HG02884 (cell line): ENCODE measurements at regions not wholly inside any gene's neighbourhood (a gene's known extent, or its start where the extent isn't known, plus 50 kb on each side); places are given as distances from the start of the nearest gene placed in this dataset.
"Not testable (repeated sequence)": the region's sequence is repeated elsewhere in the genome, so short reads cannot be mapped to it uniquely, and the experiment has no call there.

Source experiments
- ATAC-seq: cut with Tn5 transposase; IDR thresholded peaks from one replicate; pipeline ENCODE4 v1.9.1; 2021; ENCODE audit warnings: mild to moderate bottlenecking, moderate library complexity; ENCODE audit not compliant: unreplicated experiment

DNA sequence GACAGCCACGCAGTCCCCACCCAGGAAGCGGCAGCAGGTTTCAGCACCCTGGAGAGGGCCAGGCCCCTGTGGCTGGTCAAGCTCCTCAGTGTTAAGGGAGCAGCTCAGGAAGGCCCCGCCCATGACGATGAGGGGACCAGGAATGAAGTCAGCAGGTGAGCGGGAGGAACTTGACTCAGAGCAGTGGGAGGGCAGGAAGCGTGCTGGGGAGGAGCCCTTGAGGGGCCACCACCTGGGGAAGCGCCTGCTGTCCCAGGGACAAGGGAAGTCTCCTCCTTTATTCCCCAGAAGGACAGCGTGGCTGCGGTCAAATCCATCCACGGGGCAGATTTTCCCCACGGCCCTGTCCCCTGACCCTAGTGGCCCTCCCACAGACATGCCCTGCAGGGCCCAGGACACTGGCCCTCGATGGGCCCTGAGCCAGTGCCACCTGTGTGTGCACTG is 357.6 kb downstream of the ADGRD1 start:
- not testable (repeated sequence) for ATAC-seq

DNA sequence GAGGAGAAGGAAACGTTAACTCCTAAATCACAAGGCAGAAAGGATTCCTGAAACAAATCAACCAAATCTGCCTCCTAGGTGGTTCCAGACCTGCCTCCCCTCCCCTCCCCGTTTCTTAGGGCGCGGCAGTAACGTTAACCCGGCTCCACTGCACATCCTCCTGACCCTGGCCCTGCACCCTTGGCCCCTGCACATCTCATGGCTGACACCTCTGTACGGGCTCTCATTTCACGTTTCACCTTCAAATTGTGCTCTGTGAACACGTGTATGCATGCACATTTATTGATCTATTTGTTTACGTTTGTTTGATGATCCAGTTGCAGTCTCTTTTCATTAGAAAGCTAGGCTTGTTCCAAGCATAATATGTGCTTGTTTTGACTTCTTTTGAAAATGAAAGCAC is 358.1 kb downstream of the ADGRD1 start:
- ATAC-seq = no peak

DNA sequence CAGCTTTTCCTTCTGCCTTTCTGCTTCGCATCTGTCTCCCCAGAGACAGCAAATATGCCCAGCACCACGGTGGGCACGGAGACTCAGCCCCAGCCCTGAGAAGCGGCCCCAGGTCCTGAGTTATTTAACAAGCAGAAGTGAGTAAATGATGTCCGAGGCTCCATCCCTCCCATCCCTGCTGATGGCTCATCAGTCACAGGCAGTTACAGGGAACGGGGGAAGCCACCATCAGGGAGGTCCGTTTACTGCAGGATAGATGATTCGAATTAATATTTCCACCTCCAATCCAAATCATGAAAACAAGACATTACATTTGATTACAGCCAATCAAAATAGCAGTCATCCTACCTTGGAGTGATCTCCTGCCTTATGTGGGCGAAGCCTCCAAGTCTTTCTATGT is 358.7 kb downstream of the ADGRD1 start:
- not testable (repeated sequence) for ATAC-seq

DNA sequence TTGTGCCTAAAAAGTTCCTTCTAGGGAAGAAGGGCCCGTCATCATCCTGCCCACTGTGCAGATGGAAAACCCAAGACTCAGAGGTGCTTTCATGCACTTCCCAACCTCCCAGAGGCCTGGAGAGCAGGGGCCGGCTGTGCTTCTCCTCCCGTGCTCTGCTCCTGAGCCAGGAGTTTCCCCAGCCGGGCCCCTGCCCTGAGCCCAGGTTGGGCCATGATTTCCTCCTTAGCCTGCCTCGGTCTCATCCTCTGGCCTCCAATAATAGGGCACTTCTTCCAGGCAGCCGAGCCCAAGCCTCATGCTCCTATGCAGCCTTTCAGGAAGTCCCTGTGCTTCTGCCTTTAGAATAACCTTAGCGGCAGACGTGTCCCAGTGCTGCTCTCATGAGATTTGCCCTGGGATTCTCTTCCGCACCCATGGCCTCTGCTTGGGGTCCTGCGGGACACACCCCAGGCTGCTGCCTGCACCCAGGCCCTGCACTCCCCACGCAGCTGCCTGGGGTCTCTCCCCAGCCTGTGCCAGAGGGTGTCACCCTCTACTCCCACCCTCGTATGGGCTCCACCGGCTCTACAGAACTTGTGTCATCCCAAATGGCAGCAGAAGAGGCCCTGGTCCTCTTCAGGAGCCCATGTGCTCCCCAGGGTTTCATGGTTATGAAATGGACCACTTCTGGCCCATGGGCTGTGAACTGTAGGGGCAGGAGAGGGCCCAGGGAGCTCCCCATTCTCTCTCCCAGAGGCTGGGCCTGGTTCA is 359.3 kb downstream of the ADGRD1 start:
- ATAC-seq = no peak

DNA sequence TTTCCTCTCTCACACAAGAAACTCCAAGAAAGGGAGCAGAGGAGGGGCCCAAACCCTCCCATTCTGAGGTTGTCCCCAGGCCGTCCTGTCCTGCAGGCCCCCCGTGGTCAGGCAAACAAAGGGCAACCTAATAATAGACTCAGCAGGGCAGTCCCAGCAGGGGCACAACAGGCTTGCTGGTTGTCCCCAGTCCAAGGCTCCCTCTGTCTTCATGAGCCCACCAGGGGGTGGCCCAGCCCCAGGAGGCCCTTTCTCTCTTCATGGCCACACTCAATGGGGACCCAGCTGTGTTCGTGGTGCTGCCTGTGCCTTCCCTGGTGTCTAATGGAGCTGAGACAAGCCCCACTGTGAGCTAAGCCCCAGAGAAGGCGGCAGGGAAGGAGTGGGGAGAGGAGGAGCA is 359.9 kb downstream of the ADGRD1 start:
- no peak for ATAC-seq

DNA sequence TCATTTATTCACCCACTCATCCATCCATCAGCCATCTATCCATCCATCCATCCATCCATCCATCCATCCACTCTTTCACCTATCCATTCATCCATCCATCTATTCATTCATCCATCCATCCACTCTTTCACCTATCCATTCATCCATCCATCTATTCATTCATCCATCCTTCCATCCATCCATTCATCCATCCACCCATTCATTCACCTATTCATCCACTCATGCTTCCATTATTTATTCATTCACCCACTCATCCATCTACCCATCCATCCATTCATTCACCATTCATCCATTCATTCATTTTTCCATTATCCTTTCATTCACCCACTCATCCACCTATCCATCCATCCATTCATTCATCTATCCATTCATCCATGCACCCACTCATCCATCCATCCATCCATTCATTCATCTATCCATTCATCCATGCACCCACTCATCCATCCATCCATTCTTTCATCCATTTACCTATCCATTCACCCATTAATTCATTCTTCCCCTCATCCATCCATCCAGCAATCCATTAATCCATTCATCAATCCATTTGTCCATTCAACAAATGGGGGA is 360.9 kb downstream of the ADGRD1 start:
- no peak for ATAC-seq

DNA sequence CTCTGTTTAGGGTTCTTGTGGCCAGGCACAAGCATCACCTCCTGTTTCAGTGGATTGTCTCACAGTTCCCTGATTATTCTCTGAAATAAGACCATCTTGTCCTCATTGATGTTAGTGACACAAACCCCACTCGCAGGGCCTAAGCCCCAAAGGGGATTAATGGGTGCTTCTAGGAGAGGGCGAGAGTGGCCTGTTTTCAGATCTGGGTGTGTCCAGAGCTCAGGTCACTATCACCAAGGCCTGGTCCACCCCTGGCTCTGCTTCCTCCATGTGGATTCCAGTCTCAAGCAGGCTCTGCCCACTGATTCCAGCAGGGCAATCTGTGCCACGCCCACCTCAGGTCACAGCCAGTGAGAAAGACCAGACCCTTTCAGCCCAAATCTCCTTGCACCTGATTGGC is 361.9 kb downstream of the ADGRD1 start:
- ATAC-seq = no peak

DNA sequence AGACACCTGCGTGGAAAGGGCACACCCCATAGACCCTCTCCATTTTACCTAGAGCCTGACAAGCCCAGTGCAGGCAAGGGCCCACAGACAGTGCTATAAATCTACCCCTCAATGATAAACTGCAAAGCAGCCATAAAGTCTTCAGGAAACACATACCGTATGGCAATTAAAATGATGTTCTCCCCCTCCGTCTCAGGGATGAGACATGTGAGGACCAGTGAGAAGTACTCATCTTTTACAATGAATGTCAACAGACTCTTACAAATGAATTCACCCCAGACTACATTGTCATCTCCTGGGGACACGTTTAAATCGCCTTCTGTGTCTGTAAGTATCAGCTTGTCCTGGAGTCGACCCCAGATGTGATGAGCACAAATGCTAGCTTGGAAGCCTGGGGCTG is 362.7 kb downstream of the ADGRD1 start:
- ATAC-seq = no peak

DNA sequence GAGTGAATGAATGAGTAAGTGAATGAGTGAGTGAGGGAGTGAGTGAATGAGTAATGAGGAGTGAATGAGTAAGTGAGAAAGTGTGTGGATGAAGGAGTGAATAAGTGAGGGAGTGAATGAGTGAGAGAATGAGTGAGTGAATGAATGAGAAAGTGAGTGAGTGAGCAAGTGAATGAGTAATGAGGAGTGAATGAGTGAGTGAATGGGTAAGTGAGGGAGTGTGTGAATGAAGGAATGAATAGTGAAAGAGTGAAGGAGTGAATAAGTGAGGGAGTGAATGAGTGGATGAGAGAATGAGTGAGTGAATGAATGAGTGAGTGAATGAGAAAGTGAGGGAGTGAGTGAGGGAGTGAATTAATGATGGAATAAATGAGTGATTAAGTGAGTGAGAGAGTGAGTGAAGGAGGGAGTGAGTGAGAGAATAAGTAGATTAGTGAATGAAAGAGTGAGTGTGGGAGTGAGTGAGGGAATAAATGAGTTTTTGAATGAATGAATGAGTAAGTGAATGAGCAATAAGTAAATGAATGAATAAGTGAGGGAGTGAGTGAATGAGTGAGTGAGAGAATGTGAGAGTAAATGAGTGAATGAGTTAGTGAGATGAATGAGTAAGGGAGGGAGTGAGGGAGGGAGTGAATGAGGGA is 364.5 kb downstream of the ADGRD1 start:
- ATAC-seq = no peak

DNA sequence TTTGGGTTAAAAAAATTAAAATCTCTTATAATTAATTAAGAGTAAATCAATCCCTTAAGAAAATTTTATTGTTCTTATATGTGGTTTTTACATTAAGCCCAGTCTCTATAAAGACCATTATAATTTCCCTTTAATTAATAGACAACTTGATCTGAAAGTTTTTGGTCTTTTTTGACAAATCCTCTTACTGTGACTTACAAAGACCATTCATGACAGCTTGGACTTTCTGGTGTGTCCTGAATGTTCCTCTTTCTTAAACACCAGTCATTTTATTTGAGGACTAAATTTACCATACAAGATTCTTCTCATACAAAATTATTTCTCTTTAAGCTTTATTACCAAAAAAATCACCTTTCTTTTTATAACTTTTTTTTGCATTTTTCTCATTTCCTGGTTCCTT is 368.3 kb downstream of the ADGRD1 start:
- no peak for ATAC-seq

DNA sequence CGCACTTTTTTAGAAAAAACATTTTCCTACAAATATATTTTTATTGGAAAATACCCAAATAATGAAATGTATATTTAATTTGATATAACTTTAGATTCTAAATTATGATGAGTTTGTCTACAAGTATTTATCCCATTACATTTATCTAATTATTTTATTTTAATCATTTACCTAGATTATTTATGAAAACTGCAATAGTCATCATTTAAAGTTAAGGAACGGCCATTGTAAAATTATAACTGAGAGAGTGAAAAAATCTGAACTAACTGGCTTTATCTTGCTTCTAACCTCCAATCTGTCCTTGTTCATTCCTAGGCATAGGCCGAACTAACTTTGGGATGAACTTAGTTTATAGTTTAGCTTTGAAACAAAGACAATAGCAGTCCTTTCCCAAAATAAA is 368.8 kb downstream of the ADGRD1 start:
- not testable (repeated sequence) for ATAC-seq

DNA sequence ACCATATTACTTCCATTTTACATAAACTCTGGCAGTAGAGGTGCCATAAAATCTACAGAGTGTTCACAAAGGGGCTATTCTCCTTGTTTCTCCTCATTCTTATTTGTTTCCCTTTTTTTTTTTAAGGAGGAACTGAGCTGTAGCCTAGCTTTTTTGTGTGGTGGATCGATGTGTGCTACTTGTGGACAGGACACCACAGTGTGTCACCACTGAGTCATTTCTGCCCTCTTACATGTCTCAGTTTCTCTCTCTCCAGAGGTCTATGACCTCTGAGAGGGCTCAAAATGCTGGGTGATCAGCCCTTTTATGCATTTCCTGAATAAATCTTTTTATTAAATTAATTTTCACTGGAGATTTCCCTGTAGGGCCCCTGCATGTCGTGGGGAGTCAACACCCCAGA is 370.2 kb downstream of the ADGRD1 start:
- ATAC-seq = no peak

DNA sequence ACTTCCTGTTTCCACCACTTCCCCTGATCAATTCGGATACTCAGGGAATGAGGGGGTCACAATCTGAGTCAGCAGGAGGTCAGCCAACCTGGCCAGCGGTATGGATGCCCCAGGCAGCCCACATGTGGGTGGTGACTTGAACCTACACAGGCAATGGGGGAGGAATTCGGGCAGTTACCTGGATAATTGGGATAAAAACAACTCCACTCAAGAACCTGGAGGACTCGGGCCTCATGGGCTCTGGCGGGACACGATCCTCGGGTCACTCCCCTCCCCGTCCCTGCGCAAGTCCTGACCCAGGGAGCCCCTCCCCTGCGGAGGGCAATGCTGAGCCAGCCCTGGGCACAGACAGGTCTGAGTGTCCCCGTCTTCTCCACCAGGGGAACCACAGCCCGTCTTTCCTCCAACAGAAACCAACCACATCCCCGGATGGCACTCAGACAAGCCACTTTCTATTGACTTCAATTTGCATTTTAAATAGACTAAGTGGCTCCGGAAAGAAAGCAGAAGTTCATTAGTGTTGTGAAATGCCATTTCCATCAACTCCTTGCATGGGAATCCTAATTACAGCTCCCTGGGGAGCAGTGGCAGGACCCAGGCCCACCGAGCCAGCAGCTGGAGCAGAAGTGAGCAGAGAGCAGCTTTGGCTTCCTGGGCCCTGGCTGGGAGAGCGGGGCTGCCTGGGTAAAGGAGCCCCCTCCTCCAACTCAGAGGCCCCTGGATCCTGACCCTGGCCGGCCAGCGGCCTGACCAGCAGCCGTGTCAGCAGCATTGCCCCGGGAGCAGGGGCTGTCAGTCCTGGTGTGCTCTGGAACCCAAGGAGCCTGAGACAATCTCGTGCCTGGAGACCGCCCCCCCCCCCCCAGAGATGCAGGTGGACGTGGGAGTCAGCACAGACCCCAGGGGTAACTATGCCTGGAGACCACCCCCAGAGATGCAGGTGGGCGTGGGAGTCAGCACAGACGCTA is 374.1 kb downstream of the ADGRD1 start:
- no peak for ATAC-seq

DNA sequence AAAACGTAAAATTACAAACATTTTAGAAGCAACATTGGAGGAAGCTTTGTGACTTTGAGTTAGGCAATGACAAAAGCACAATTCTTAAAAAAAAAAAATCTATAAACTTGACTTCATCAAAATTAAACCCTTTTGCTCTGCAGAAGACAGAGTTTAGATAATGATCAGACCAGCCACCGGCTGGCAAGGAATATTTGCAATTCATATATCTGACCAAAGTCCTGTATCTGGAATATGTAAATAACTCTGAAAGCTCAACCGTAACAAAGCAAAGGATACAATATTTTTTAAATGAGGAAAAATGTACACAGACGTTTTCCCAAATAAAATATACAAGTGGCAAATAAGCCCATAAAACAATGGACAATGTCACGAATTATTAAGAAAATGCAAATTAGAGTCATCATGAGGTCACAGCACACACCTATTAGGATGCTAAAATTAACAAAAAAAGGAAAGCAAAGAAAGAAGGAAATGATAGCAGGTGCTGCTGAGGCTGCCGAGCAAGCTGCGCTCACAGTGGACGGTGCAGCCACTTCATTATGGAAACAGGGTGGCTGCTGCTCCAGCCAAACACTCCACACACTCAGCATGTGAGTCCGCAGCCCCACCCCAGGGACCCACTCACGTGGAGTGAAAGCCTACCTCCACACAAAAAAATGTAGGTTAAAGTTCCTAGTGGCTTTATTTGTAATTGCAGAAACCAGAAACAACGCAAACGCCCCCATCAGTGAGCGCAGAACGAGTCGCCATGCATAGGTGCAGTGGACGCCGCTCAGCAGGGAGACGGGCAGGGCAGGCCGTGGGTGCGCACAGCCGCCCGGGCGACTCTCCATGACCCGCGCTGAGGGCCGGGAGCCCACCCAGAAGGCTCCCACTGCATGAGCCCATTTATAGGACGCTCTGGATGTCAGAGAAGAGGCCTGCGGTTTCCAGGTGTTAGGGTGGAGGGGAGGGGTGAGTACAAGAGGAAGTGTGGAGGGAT is 375.4 kb downstream of the ADGRD1 start:
- not testable (repeated sequence) for ATAC-seq

DNA sequence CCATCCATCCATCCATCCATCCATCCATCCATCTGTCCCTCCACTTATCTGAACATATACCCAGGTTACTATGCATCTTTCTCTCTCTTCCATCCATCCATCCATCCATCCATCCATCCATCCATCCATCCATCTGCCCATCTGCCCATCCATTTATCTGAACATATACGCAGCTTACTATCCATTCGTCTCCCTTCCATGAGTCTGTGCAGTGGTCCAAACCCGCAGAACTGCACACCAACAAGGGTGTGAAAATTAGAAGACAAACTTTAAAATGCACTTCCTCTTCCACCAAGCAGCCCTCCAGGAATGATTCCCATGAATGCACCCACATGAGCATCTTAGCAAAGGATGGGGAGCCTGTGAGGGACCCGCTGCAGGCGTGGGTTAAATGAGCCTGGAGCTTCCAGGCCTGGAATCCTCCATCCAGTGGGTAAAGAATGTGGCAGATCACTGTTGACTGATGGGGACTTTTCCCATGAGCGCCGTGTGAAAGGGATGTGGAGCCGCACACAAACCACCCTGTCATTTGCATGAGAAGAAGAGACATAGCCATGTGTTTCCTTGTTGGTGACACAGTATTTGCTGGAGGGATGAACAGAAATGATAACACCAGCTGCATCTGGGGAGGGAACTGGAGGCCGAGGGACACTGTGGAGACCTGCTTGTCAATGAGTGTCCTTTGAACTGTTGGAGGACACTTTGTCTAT is 376.6 kb downstream of the ADGRD1 start:
- no peak for ATAC-seq

DNA sequence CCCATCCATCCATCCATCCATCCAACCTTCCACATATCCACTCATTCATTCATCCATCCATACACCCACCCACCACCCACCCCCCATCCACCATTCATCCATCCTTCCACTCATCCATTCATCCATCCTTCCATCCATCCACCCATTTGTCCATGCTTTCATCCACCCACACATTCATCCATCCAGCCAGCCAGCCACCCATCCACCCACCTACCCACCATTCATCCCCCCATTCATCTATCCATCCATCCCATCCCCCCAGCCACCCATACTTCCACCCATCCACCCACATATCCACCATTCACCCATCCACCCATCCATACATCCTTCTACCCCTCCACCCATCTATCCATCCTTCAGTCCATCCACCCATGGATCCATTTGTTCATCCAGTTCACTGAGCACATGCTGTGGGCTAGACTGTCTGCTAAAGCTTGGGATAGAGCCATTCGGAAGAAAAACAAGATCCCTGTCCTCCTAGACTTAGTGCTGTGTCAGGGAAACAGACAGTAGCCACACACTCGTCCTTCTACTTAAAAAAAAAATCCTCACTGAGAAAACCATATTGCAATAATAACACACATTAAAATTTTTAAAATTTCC is 377.5 kb downstream of the ADGRD1 start:
- no peak for ATAC-seq

DNA sequence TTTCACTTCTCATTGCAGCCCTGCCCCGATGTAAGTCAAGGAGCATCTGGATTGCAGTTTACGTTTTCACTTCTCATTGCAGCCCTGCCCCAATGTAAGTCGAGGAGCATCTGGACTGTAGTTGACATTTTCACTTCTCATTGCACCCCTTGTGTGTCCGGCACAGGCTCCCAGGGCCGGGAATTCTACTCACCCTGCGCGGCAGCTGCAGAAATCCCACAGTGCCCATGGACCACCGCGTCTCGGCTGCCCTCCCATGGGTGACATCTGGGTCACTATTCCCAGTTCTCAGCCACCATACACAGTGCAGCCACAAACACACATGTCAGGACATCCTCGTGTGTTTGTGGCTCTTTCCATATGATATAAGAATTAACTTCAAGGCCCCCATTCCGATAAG is 378.5 kb downstream of the ADGRD1 start:
- ATAC-seq = no peak

DNA sequence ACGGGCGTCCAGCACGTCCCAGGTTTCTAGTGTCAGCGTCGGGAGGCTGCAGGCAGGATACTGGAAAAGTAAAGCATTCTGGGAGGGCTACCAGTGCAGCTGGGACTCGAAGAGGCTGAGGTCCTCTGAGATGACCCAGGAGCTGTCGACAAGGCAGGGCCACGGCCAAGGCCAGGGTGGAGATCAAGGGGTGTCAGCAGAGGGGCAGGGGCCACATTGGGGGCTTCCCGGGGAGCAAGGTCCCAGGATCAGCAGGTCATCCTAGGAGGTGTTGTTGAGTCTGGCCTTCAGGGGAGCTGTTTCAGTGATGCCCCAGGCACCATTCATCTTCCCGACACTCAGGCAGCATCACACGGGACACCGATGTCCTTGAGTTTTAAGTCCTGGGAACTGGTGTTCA is 377.8 kb upstream of the SFSWAP start:
- ATAC-seq = no peak
